ENCODE measurements at regions not wholly inside any gene's neighbourhood (a gene's known extent, or its start where the extent isn't known, plus 50 kb on each side); places are given as distances from the start of the nearest gene placed in this dataset.

DNA sequence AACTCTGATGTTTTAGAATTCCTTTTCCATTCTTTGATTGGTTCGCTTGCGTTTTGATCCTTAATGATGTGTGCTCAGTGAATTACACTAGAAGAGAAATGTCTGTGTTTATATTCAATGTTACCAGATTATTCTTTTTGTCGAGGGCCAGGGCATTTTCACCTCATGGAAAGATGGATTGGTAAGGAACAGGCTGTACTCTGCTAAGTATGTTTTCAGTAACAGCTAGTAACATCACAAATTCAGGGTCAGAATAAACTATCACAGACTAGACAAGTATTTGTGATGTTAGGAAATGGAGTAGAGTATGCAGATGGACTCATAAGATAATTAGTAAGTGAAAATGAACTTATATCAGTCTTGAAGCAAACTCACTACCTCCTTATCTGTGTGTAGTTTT is 235.6 kb downstream of the SOX4 start:
- TF ChIP-seq, protein P1, sequence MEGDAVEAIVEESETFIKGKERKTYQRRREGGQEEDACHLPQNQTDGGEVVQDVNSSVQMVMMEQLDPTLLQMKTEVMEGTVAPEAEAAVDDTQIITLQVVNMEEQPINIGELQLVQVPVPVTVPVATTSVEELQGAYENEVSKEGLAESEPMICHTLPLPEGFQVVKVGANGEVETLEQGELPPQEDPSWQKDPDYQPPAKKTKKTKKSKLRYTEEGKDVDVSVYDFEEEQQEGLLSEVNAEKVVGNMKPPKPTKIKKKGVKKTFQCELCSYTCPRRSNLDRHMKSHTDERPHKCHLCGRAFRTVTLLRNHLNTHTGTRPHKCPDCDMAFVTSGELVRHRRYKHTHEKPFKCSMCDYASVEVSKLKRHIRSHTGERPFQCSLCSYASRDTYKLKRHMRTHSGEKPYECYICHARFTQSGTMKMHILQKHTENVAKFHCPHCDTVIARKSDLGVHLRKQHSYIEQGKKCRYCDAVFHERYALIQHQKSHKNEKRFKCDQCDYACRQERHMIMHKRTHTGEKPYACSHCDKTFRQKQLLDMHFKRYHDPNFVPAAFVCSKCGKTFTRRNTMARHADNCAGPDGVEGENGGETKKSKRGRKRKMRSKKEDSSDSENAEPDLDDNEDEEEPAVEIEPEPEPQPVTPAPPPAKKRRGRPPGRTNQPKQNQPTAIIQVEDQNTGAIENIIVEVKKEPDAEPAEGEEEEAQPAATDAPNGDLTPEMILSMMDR (IDR thresholded peaks at IDR 0.05; ENCODE audit: insufficient read depth, low read length), result no peak
- no peak for TF ChIP-seq POLR2AphosphoS5 (IDR thresholded peaks at IDR 0.05; ENCODE audit: low read depth)
